SK-N-SH treated with all-trans-retinoic acid at 6 μM for 48 hours (cell line): ENCODE measurements at regions not wholly inside any gene's neighbourhood (a gene's known extent, or its start where the extent isn't known, plus 50 kb on each side); places are given as distances from the start of the nearest gene placed in this dataset.

Experiments
- ATAC-seq: fragments of 200-7000 bp; cut with Tn5 transposase; 3 replicates; pipeline ENCODE4 v1.9.1; 2020; ENCODE audit warnings: mild to moderate bottlenecking, moderate library complexity
- ARNTL ChIP-seq: fragments of 450-650 bp; formaldehyde crosslinking; IDR thresholded peaks from 2 replicates; pipeline ENCODE4 v1.5.0; 2020; ENCODE audit warnings: low read depth, mild to moderate bottlenecking, moderate library complexity, borderline replicate concordance
- BACH2 ChIP-seq: fragments of 250-450 bp; sonication (Bioruptor Pico); IDR thresholded peaks from 2 replicates; pipeline ENCODE4 v1.9.0; 2021; ENCODE audit warnings: mild to moderate bottlenecking, borderline replicate concordance
- CREB5 ChIP-seq: fragments of 250-450 bp; sonication (Bioruptor Pico); IDR thresholded peaks from 2 replicates; pipeline ENCODE4 v1.5.1; 2020; ENCODE audit warnings: low read depth, mild to moderate bottlenecking, moderate library complexity
- CSDC2 ChIP-seq: fragments of 250-450 bp; sonication (Bioruptor Pico); IDR thresholded peaks from 2 replicates; pipeline ENCODE4 v1.5.0; 2020; ENCODE audit warnings: mild to moderate bottlenecking, moderate library complexity
- CSRNP3 ChIP-seq: fragments of 250-450 bp; sonication (Bioruptor Pico); IDR thresholded peaks from 2 replicates; pipeline ENCODE4 v1.5.1; 2021; ENCODE audit warnings: mild to moderate bottlenecking, moderate library complexity
- ESRRG ChIP-seq: fragments of 250-450 bp; sonication (Bioruptor Pico); IDR thresholded peaks from 2 replicates; pipeline ENCODE4 v1.6.1; 2021; ENCODE audit warnings: mild to moderate bottlenecking
- GLIS3 ChIP-seq: fragments of 250-450 bp; sonication (Bioruptor Pico); IDR thresholded peaks from 2 replicates; pipeline ENCODE4 v1.5.0; 2020; ENCODE audit warnings: mild to moderate bottlenecking, moderate library complexity
- ISL1 ChIP-seq: fragments of 250-450 bp; sonication (Bioruptor Pico); IDR thresholded peaks from 2 replicates; pipeline ENCODE4 v2.1.2; 2022; ENCODE audit warnings: mild to moderate bottlenecking, moderate library complexity
- OSR1 ChIP-seq: fragments of 250-450 bp; sonication (Bioruptor Pico); IDR thresholded peaks from 2 replicates; pipeline ENCODE4 v1.8.0; 2022; ENCODE audit warnings: moderate library complexity, mild to moderate bottlenecking, inconsistent platforms
- PATZ1 ChIP-seq: fragments of 250-450 bp; sonication (Bioruptor Pico); IDR thresholded peaks from 2 replicates; pipeline ENCODE4 v1.8.0; 2020; ENCODE audit warnings: mild to moderate bottlenecking, moderate library complexity, borderline replicate concordance
- POU6F1 ChIP-seq: fragments of 250-450 bp; sonication (Bioruptor Pico); IDR thresholded peaks from 2 replicates; pipeline ENCODE4 v1.8.0; 2021; ENCODE audit warnings: low read depth, mild to moderate bottlenecking, moderate library complexity, borderline replicate concordance
- PPARA ChIP-seq: fragments of 250-450 bp; sonication (Bioruptor Pico); IDR thresholded peaks from 2 replicates; pipeline ENCODE4 v1.5.0; 2020; ENCODE audit warnings: mild to moderate bottlenecking, borderline replicate concordance
- RARB ChIP-seq: fragments of 250-450 bp; sonication (Bioruptor Pico); IDR thresholded peaks from 2 replicates; pipeline ENCODE4 v1.8.0; 2021; ENCODE audit warnings: mild to moderate bottlenecking, moderate library complexity
- SNAI2 ChIP-seq: fragments of 250-450 bp; sonication (Bioruptor Pico); IDR thresholded peaks from 2 replicates; pipeline ENCODE4 v1.5.0; 2020; ENCODE audit warnings: mild to moderate bottlenecking, moderate library complexity
- TCF4 ChIP-seq: fragments of 250-450 bp; sonication (Bioruptor Pico); IDR thresholded peaks from 2 replicates; pipeline ENCODE4 v1.8.0; 2021; ENCODE audit warnings: mild to moderate bottlenecking, moderate library complexity, borderline replicate concordance
- TOX ChIP-seq: fragments of 250-450 bp; sonication (Bioruptor Pico); IDR thresholded peaks from 2 replicates; pipeline ENCODE4 v1.8.0; 2021; ENCODE audit warnings: mild to moderate bottlenecking, moderate library complexity, borderline replicate concordance
- TSHZ2 ChIP-seq: fragments of 250-450 bp; sonication (Bioruptor Pico); IDR thresholded peaks from 2 replicates; pipeline ENCODE4 v1.5.0; 2020; ENCODE audit warnings: mild to moderate bottlenecking, moderate library complexity
- ZC3H10 ChIP-seq: fragments of 250-450 bp; sonication (Bioruptor Pico); IDR thresholded peaks from 2 replicates; pipeline ENCODE4 v1.5.1; 2021; ENCODE audit warnings: mild to moderate bottlenecking, moderate library complexity
- ZFP3 ChIP-seq: fragments of 250-450 bp; sonication (Bioruptor Pico); IDR thresholded peaks from 2 replicates; pipeline ENCODE4 v1.5.0; 2020; ENCODE audit warnings: mild to moderate bottlenecking, moderate library complexity
- ZFP30 ChIP-seq: fragments of 450-650 bp; formaldehyde crosslinking; IDR thresholded peaks from 2 replicates; pipeline ENCODE4 v1.5.0; 2022; ENCODE audit warnings: mild to moderate bottlenecking, moderate library complexity
- ZNF565 ChIP-seq: fragments of 450-650 bp; formaldehyde crosslinking; conservative IDR thresholded peaks from 2 replicates; pipeline ENCODE4 v1.5.0; 2020; ENCODE audit warnings: low read depth, mild to moderate bottlenecking, moderate library complexity
- ZNF8 ChIP-seq: fragments of 450-650 bp; formaldehyde crosslinking; IDR thresholded peaks from 2 replicates; pipeline ENCODE4 v1.5.0; 2020; ENCODE audit warnings: mild to moderate bottlenecking, moderate library complexity

- no peak for TF ChIP-seq PATZ1 (CRISPR knock-in tag)
- no peak for TF ChIP-seq ZNF8
- no peak for TF ChIP-seq TCF4 (CRISPR knock-in tag)
These were observed 108.5 kb upstream of the CHD6 start (continued) for GRCh38 chr20:41726727-41727126.

- no peak for TF ChIP-seq GLIS3
- no peak for TF ChIP-seq TCF4 (CRISPR knock-in tag)
- TF ChIP-seq RARB (CRISPR knock-in tag) = no peak
- TF ChIP-seq OSR1 (CRISPR knock-in tag) = no peak
- no peak for TF ChIP-seq ISL1 (CRISPR knock-in tag)
- TF ChIP-seq ZNF8 = no peak
- no peak for TF ChIP-seq BACH2 (CRISPR knock-in tag)
- TF ChIP-seq PPARA (CRISPR knock-in tag) = no peak
- no peak for TF ChIP-seq POU6F1 (CRISPR knock-in tag)
- no peak for TF ChIP-seq ZFP30 (CRISPR knock-in tag)
- no peak for TF ChIP-seq ZC3H10 (CRISPR knock-in tag)
- no peak for TF ChIP-seq SNAI2 (CRISPR knock-in tag)
- no peak for TF ChIP-seq ZNF565 (CRISPR knock-in tag)
- TF ChIP-seq ESRRG (CRISPR knock-in tag) = no peak
- no peak for TF ChIP-seq TOX (CRISPR knock-in tag)
- TF ChIP-seq ZFP3 (CRISPR knock-in tag) = no peak
- no peak for TF ChIP-seq TSHZ2
- TF ChIP-seq CREB5 (CRISPR knock-in tag) = no peak
- no peak for ATAC-seq
These were observed 101.0 kb upstream of the CHD6 start for GRCh38 chr20:41719151-41719550.

- no peak for ATAC-seq
- no peak for TF ChIP-seq ZNF565 (CRISPR knock-in tag)
- no peak for TF ChIP-seq TSHZ2
- TF ChIP-seq PPARA (CRISPR knock-in tag) = no peak
- TF ChIP-seq CREB5 (CRISPR knock-in tag) = no peak
- TF ChIP-seq TOX (CRISPR knock-in tag) = no peak
- TF ChIP-seq OSR1 (CRISPR knock-in tag) = no peak
- TF ChIP-seq ZFP30 (CRISPR knock-in tag) = no peak
- TF ChIP-seq ARNTL (CRISPR knock-in tag) = no peak
- TF ChIP-seq PATZ1 (CRISPR knock-in tag) = no peak
- no peak for TF ChIP-seq ESRRG (CRISPR knock-in tag)
- no peak for TF ChIP-seq ZFP3 (CRISPR knock-in tag)
- no peak for TF ChIP-seq ZC3H10 (CRISPR knock-in tag)
- no peak for TF ChIP-seq GLIS3
- TF ChIP-seq CSDC2 (CRISPR knock-in tag) = no peak
- TF ChIP-seq SNAI2 (CRISPR knock-in tag) = no peak
- no peak for TF ChIP-seq CSRNP3
- no peak for TF ChIP-seq TCF4 (CRISPR knock-in tag)
These were observed 99.3 kb upstream of the CHD6 start for GRCh38 chr20:41717483-41717882.
